A549 (cell line): ENCODE measurements at regions not wholly inside any gene's neighbourhood (a gene's known extent, or its start where the extent isn't known, plus 50 kb on each side); places are given as distances from the start of the nearest gene placed in this dataset.

Experiments
- ATAC-seq, 2 experiments: fragments of 200-7000 bp in 1 of 2; fragments of >200 bp in 1 of 2; cut with Nextera tagmentation in 1 of 2; cut with Tn5 transposase in 1 of 2; 3 replicates each; pipeline versions ENCODE4 v1.8.0 to v1.9.1; 2018 to 2020; ENCODE audit warnings: mild to moderate bottlenecking in 1 of 2, moderate library complexity in 1 of 2
- CTCF ChIA-PET: fragments of 300-600 bp; sonication (Branson Sonifier 250); formaldehyde crosslinking; extraction: SDS; loops from one replicate; lab custom pipeline; 2021; ENCODE audit warnings: antibody characterized with exemption, inconsistent platforms; lab: Yijun Ruan, JAX
- POLR2A ChIA-PET: fragments of 350-600 bp; formaldehyde crosslinking; extraction: SDS; loops from one replicate; lab custom pipeline; 2021; ENCODE audit warnings: antibody characterized with exemption, inconsistent platforms; lab: Yijun Ruan, JAX
- DNase-seq, 2 experiments: peaks; one replicate each; pipeline versions ENCODE4 v3.0.0 to v3.0.0-alpha.2; 2011 to 2016; ENCODE audit warnings: low read depth in 1 of 2, low spot score in 1 of 2
- FAIRE-seq: peaks from 2 replicates; lab custom pipeline; 2011; peaks lifted over from hg19 to GRCh38; lab: Jason Lieb, UNC
- H3K27ac ChIP-seq, 2 experiments: fragments of >200 bp; sonication (Bioruptor Twin); formaldehyde crosslinking; 3 replicates each; pipeline ENCODE4 v1.5.1; 2016 to 2017
- H3K4me1 ChIP-seq: fragments of >200 bp; sonication (Bioruptor Twin); formaldehyde crosslinking; 3 replicates; pipeline ENCODE4 v1.6.1; 2016
- H3K4me2 ChIP-seq: fragments of >200 bp; sonication (Bioruptor Twin); formaldehyde crosslinking; 3 replicates; pipeline ENCODE4 v1.6.1; 2016
- H3K4me3 ChIP-seq: fragments of >200 bp; sonication (Bioruptor Twin); formaldehyde crosslinking; 3 replicates; pipeline ENCODE4 v1.5.1; 2016
- H3K9me3 ChIP-seq: fragments of >200 bp; sonication (Bioruptor Twin); formaldehyde crosslinking; 3 replicates; pipeline ENCODE4 v1.6.1; 2016
- BHLHE40 ChIP-seq: IDR thresholded peaks from 2 replicates; pipeline ENCODE4 v1.6.1; 2012; ENCODE audit warnings: low read depth, low read length, inconsistent platforms
- CBX8 ChIP-seq: fragments of 200-600 bp; sonication (generic); IDR thresholded peaks from 2 replicates; pipeline ENCODE4 v1.6.1; 2016
- CTCF ChIP-seq: fragments of >200 bp; sonication (Bioruptor Twin); formaldehyde crosslinking; IDR thresholded peaks from 3 replicates; pipeline ENCODE4 v1.5.1; 2016
- EHF ChIP-seq: fragments of 250-450 bp; sonication (Bioruptor Pico); IDR thresholded peaks from 2 replicates; pipeline ENCODE4 v1.5.0; 2020; ENCODE audit warnings: mild to moderate bottlenecking
- ESRRA ChIP-seq: fragments of 150-350 bp; IDR thresholded peaks from 2 replicates; pipeline ENCODE4 v1.6.1; 2014; ENCODE audit warnings: mild to moderate bottlenecking, low read length, borderline replicate concordance
- FOSL2 ChIP-seq, 2 experiments: fragments of 450-650 bp in 1 of 2; fragments of >200 bp in 1 of 2; sonication (Bioruptor Twin) in 1 of 2; formaldehyde crosslinking; IDR thresholded peaks; 2 replicates each; pipeline versions ENCODE4 v1.5.0 to v1.6.1; 2016 to 2020; ENCODE audit warnings: mild to moderate bottlenecking in 1 of 2, moderate library complexity in 1 of 2
- FOXS1 ChIP-seq: fragments of 250-450 bp; sonication (Bioruptor Pico); IDR thresholded peaks from 2 replicates; pipeline ENCODE4 v1.5.0; 2020; ENCODE audit warnings: mild to moderate bottlenecking, moderate library complexity
- HDAC2 ChIP-seq: fragments of 200-600 bp; sonication (generic); IDR thresholded peaks from 2 replicates; pipeline ENCODE4 v1.6.1; 2016
- HEYL ChIP-seq: fragments of 250-450 bp; sonication (Bioruptor Pico); IDR thresholded peaks from 2 replicates; pipeline ENCODE4 v1.8.0; 2021; ENCODE audit warnings: mild to moderate bottlenecking, moderate library complexity
- HOXA7 ChIP-seq: fragments of 250-450 bp; sonication (Bioruptor Pico); IDR thresholded peaks from 2 replicates; pipeline ENCODE4 v1.5.0; 2020; ENCODE audit warnings: mild to moderate bottlenecking, moderate library complexity
- HOXB13 ChIP-seq: fragments of 250-450 bp; sonication (Bioruptor Pico); IDR thresholded peaks from 2 replicates; pipeline ENCODE4 v1.5.0; 2020; ENCODE audit warnings: low read depth, mild to moderate bottlenecking, moderate library complexity
- HOXB5 ChIP-seq: fragments of 250-450 bp; sonication (Bioruptor Pico); IDR thresholded peaks from 2 replicates; pipeline ENCODE4 v1.5.0; 2020; ENCODE audit warnings: mild to moderate bottlenecking, moderate library complexity
- KDM1A ChIP-seq: fragments of 200-600 bp; sonication (generic); IDR thresholded peaks from 2 replicates; pipeline ENCODE4 v1.6.1; 2016; ENCODE audit warnings: low read depth, mild to moderate bottlenecking
- KDM5A ChIP-seq: fragments of 200-600 bp; sonication (generic); IDR thresholded peaks from 2 replicates; pipeline ENCODE4 v1.6.1; 2016; ENCODE audit warnings: antibody characterized with exemption, mild to moderate bottlenecking
- MAFK ChIP-seq: fragments of 450-650 bp; IDR thresholded peaks from 2 replicates; pipeline ENCODE4 v1.6.1; 2014; ENCODE audit not compliant: partially characterized antibody
- MAZ ChIP-seq: fragments of 150-350 bp; IDR thresholded peaks from 2 replicates; pipeline ENCODE4 v1.6.1; 2014; ENCODE audit warnings: antibody characterized with exemption, low read depth, low read length, borderline replicate concordance
- NPAS2 ChIP-seq: fragments of 250-450 bp; sonication (Bioruptor Pico); IDR thresholded peaks from 2 replicates; pipeline ENCODE4 v1.8.0; 2022; ENCODE audit warnings: mild to moderate bottlenecking, moderate library complexity, borderline replicate concordance
- POLR2A ChIP-seq: IDR thresholded peaks from 2 replicates; pipeline ENCODE4 v1.6.1; 2012; ENCODE audit warnings: mild to moderate bottlenecking, low read length
- RAD21 ChIP-seq, 2 experiments: fragments of >200 bp in 1 of 2; sonication (Bioruptor Twin) in 1 of 2; formaldehyde crosslinking in 1 of 2; IDR thresholded peaks in 1 of 2; conservative IDR thresholded peaks in 1 of 2; 2 replicates in 1 of 2; 3 replicates in 1 of 2; pipeline ENCODE4 v1.6.1; 2012 to 2018; ENCODE audit warnings: inconsistent platforms in 1 of 2
- RFX5 ChIP-seq: fragments of 450-650 bp; IDR thresholded peaks from 2 replicates; pipeline ENCODE4 v1.7.1; 2014; ENCODE audit warnings: antibody characterized with exemption, mild to moderate bottlenecking, moderate library complexity
- SMC3 ChIP-seq: fragments of >200 bp; sonication (Bioruptor Twin); formaldehyde crosslinking; IDR thresholded peaks from 3 replicates; pipeline ENCODE4 v1.6.1; 2018; ENCODE audit warnings: inconsistent platforms
- SREBF2 ChIP-seq: fragments of 450-650 bp; IDR thresholded peaks from 2 replicates; pipeline ENCODE4 v1.6.1; 2014; ENCODE audit warnings: mild to moderate bottlenecking, moderate library complexity
- TFCP2L1 ChIP-seq: fragments of 250-450 bp; sonication (Bioruptor Pico); IDR thresholded peaks from 2 replicates; pipeline ENCODE4 v1.5.0; 2021; ENCODE audit warnings: mild to moderate bottlenecking
- USF2 ChIP-seq: fragments of 450-650 bp; IDR thresholded peaks from 2 replicates; pipeline ENCODE4 v1.6.1; 2014; ENCODE audit warnings: antibody characterized with exemption
- ZFP36 ChIP-seq: fragments of 450-650 bp; IDR thresholded peaks from 2 replicates; pipeline ENCODE4 v1.6.1; 2014; ENCODE audit warnings: borderline replicate concordance; ENCODE audit not compliant: partially characterized antibody
- WGBS: methylation state at CpG from one replicate; pipeline ENCODE4 v1.1.6; 2017; ENCODE audit errors: missing lambda C conversion rate; 5-methylcytosine and 5-hydroxymethylcytosine counted together
- TF ChIP-seq, protein P1 (sequence below): fragments of 150-350 bp; IDR thresholded peaks from 2 replicates; pipeline ENCODE4 v1.6.1; 2014; ENCODE audit warnings: low read depth, mild to moderate bottlenecking, low read length
- TF ChIP-seq, protein P2 (sequence below): fragments of >200 bp; sonication (Bioruptor Twin); formaldehyde crosslinking; IDR thresholded peaks from 3 replicates; pipeline ENCODE4 v1.6.1; 2016
- TF ChIP-seq, protein P3 (sequence below): fragments of 250-450 bp; sonication (Bioruptor Pico); IDR thresholded peaks from 2 replicates; pipeline ENCODE4 v1.5.0; 2020; ENCODE audit warnings: low read depth, mild to moderate bottlenecking, moderate library complexity

DNA sequence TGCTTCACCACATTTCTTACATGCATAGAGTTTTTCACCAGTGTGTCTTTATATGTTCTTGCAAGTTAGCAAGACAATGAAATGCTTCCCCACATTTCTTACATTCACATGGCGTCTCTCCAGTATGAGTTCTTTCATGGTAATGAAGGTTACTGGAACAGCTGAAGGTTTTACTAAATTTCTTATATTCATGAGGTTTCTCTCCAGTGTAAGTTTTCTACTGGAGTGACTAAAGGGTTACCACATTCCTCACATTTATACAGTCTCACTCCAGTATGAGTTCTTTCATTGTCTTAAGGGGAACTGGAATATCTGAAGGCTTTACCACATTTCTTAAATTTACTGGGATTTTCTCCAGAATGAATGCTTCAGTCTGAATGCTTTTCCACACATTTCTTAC lies 350.3 kb downstream of the MAT2B start:
- Histone ChIP-seq H3K27ac (no peak overlapping the region), H3K4me3 (no peak overlapping the region), H3K4me2 (no peak overlapping the region), H3K9me3 (no peaks in the 10 kb centered on the region; the same call in 2 of the 3 replicates), H3K4me1 (no peaks in the 10 kb centered on the region)
- WGBS = 0% methylated on average over 1 of the region's 1 CpG
- no peak for DNase-seq
- no peak for ATAC-seq
- POLR2A ChIA-PET = no interaction called here
- FAIRE-seq = no peak
- TF ChIP-seq, protein P1, sequence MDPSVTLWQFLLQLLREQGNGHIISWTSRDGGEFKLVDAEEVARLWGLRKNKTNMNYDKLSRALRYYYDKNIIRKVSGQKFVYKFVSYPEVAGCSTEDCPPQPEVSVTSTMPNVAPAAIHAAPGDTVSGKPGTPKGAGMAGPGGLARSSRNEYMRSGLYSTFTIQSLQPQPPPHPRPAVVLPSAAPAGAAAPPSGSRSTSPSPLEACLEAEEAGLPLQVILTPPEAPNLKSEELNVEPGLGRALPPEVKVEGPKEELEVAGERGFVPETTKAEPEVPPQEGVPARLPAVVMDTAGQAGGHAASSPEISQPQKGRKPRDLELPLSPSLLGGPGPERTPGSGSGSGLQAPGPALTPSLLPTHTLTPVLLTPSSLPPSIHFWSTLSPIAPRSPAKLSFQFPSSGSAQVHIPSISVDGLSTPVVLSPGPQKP = no peak
- TF ChIP-seq HOXA7 (CRISPR knock-in tag) = no peak
- TF ChIP-seq RFX5 = no peak
- TF ChIP-seq, protein P2, sequence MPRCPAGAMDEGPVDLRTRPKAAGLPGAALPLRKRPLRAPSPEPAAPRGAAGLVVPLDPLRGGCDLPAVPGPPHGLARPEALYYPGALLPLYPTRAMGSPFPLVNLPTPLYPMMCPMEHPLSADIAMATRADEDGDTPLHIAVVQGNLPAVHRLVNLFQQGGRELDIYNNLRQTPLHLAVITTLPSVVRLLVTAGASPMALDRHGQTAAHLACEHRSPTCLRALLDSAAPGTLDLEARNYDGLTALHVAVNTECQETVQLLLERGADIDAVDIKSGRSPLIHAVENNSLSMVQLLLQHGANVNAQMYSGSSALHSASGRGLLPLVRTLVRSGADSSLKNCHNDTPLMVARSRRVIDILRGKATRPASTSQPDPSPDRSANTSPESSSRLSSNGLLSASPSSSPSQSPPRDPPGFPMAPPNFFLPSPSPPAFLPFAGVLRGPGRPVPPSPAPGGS = no peak
- TF ChIP-seq KDM5A = no peak
- TF ChIP-seq SMC3 = no peak
- CTCF ChIA-PET = no interaction called here

DNA sequence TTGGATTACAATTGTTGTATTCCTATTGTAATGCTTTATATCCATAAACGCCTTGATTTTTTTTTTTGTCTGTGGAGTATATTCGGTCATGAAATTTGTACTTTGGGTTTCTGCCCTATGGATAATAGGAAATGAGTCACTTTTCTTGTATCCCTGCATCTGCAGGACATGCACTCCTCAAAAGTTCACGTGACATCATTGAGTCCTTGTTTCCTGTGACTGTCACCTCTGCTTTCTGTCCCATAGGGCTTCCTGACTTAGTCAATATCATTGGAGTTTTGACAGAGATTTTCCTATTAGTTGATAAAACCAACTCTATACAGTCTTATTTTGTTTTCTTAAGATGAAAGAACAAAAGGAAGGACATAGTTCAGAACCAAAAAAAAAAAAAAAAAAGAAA lies 356.3 kb downstream of the MAT2B start:
- Histone ChIP-seq H3K4me2 (no peak overlapping the region), H3K4me3 (no peak overlapping the region), H3K4me1 (no peaks in the 10 kb centered on the region), H3K9me3 (no peaks in the 10 kb centered on the region; the same call in 2 of the 3 replicates), H3K27ac (no peak overlapping the region)
- POLR2A ChIA-PET = no interaction called here
- ATAC-seq = no peak
- WGBS = 2% methylated on average over 3 of the region's 3 CpGs
- no peak for FAIRE-seq
- CTCF ChIA-PET = no interaction called here
- DNase-seq = no peak
- TF ChIP-seq FOXS1 (CRISPR knock-in tag) (no peak), MAFK (no peak), EHF (CRISPR knock-in tag) (no peak), CBX8 (no peak), KDM5A (no peak), TFCP2L1 (no peak), HOXA7 (CRISPR knock-in tag) (no peak), ZFP36 (no peak), POLR2A (no peak), MAZ (no peak), BHLHE40 (no peak), USF2 (no peak), SREBF2 (no peak), FOSL2 (IDR thresholded peaks at IDR 0.05) (no peak), FOSL2 (CRISPR knock-in tag; IDR thresholded peaks at IDR 0.05) (no peak)
- TF ChIP-seq, protein P3, sequence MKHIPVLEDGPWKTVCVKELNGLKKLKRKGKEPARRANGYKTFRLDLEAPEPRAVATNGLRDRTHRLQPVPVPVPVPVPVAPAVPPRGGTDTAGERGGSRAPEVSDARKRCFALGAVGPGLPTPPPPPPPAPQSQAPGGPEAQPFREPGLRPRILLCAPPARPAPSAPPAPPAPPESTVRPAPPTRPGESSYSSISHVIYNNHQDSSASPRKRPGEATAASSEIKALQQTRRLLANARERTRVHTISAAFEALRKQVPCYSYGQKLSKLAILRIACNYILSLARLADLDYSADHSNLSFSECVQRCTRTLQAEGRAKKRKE = no peak

- TF ChIP-seq HOXB5 (CRISPR knock-in tag) (no peak), RAD21 (conservative IDR thresholded peaks at IDR 0.05 in 1 of 2, IDR thresholded peaks at IDR 0.05 in 1 of 2) (no peak), HOXB13 (CRISPR knock-in tag) (no peak), CTCF (no peak), NPAS2 (CRISPR knock-in tag) (no peak), POLR2A (no peak), HOXA7 (CRISPR knock-in tag) (no peak), ESRRA (no peak), HDAC2 (no peak), HEYL (CRISPR knock-in tag) (no peak), TFCP2L1 (no peak), KDM1A (no peak), BHLHE40 (no peak), CBX8 (no peak)
- ATAC-seq (no peak), FAIRE-seq (no peak), DNase-seq (no peak)
- POLR2A ChIA-PET = no interaction called here
- Histone ChIP-seq H3K27ac (no peak overlapping the region), H3K9me3 (no peaks in the 10 kb centered on the region), H3K4me3 (no peak overlapping the region), H3K4me2 (no peak overlapping the region), H3K4me1 (no peaks in the 10 kb centered on the region)
- CTCF ChIA-PET = no interaction called here
- WGBS = 1% methylated on average over 2 of the region's 2 CpGs
Measured at GRCh38 chr5:163867324-163867723, 361.9 kb downstream of the MAT2B start.
